HEK293 (cell line): ENCODE measurements at regions not wholly inside any gene's neighbourhood (a gene's known extent, or its start where the extent isn't known, plus 50 kb on each side); places are given as distances from the start of the nearest gene placed in this dataset.

Source experiments
- CTCF ChIP-seq: fragments of 450-650 bp; formaldehyde crosslinking; IDR thresholded peaks from 2 replicates; pipeline ENCODE4 v1.5.1; 2016; ENCODE audit warnings: missing biosample characterization, missing genetic modification characterization
- GLI2 ChIP-seq: fragments of 450-650 bp; formaldehyde crosslinking; IDR thresholded peaks from 2 replicates; pipeline ENCODE4; 2017; ENCODE audit warnings: missing biosample characterization, missing genetic modification characterization, low read depth, borderline replicate concordance
- KLF1 ChIP-seq: fragments of 450-650 bp; formaldehyde crosslinking; IDR thresholded peaks from 2 replicates; pipeline ENCODE4 v1.5.1; 2016; ENCODE audit warnings: missing biosample characterization, missing genetic modification characterization
- OSR2 ChIP-seq: fragments of 450-650 bp; formaldehyde crosslinking; IDR thresholded peaks from 2 replicates; pipeline ENCODE4 v1.5.1; 2016; ENCODE audit warnings: missing biosample characterization, missing genetic modification characterization
- SCRT2 ChIP-seq: fragments of 450-650 bp; formaldehyde crosslinking; IDR thresholded peaks from 2 replicates; pipeline ENCODE4 v1.5.1; 2016; ENCODE audit warnings: missing biosample characterization, missing genetic modification characterization
- TCF7L2 ChIP-seq: IDR thresholded peaks from 2 replicates; pipeline ENCODE4 v1.6.1; 2011; ENCODE audit warnings: low read depth, mild to moderate bottlenecking, inconsistent platforms, low read length, moderate library complexity, borderline replicate concordance
- ZEB2 ChIP-seq: fragments of 450-650 bp; formaldehyde crosslinking; IDR thresholded peaks from 2 replicates; pipeline ENCODE4 v1.5.1; 2016; ENCODE audit warnings: missing biosample characterization, missing genetic modification characterization
- ZNF169 ChIP-seq: fragments of 450-650 bp; formaldehyde crosslinking; IDR thresholded peaks from 2 replicates; pipeline ENCODE4 v1.5.1; 2016; ENCODE audit warnings: missing biosample characterization, missing genetic modification characterization
- ZNF404 ChIP-seq: fragments of 450-650 bp; formaldehyde crosslinking; IDR thresholded peaks from 2 replicates; pipeline ENCODE4 v1.5.1; 2017; ENCODE audit warnings: missing biosample characterization, missing genetic modification characterization
- ZNF626 ChIP-seq: fragments of 450-650 bp; sonication (Bioruptor Pico); formaldehyde crosslinking; IDR thresholded peaks from 2 replicates; pipeline ENCODE4 v1.5.1; 2018; ENCODE audit warnings: missing biosample characterization, missing genetic modification characterization, inconsistent platforms

- TF ChIP-seq TCF7L2: no peak
- no peak for TF ChIP-seq ZNF404
- no peak for TF ChIP-seq ZEB2
- TF ChIP-seq CTCF (tag by site-specific recombination): no peak
- no peak for TF ChIP-seq KLF1 (tag by site-specific recombination)
- TF ChIP-seq SCRT2 (tag by site-specific recombination): no peak
- no peak for TF ChIP-seq OSR2 (tag by site-specific recombination)
- TF ChIP-seq ZNF169 (tag by site-specific recombination): no peak
- no peak for TF ChIP-seq ZNF626 (tag by site-specific recombination)
- TF ChIP-seq GLI2 (tag by site-specific recombination): no peak
These were observed 167.1 kb upstream of the FAM3C start for GRCh38 chr7:121563177-121563576.
